Activated T-cell treated with anti-CD3 and anti-CD28 coated beads, Interleukin-2, amount 50 U/mL, for 72 hours (primary cell): ENCODE measurements at regions not wholly inside any gene's neighbourhood (a gene's known extent, or its start where the extent isn't known, plus 50 kb on each side); places are given as distances from the start of the nearest gene placed in this dataset.

Experiments
- ATAC-seq, 2 donors: fragments of 150-1000 bp; cut with Tn5 transposase; replicated peaks in 1 of 2; 2 replicates each; pipeline ENCODE4 v1.10.0; 2021; ENCODE audit warnings: moderate library complexity in 2 of 2, mild to moderate bottlenecking in 1 of 2
- DNase-seq, 2 donors: peaks; one replicate each; pipeline ENCODE4 v3.0.0; 2021 to 2022; ENCODE audit warnings: mixed read lengths in 1 of 2
- H3K27ac Mint-ChIP-seq: one replicate; pipeline ENCODE4 v1.8.0; 2022; ENCODE audit warnings: mild to moderate bottlenecking, moderate library complexity, mixed read lengths
- H3K27me3 Mint-ChIP-seq: one replicate; pipeline ENCODE4 v1.8.0; 2022; ENCODE audit warnings: low read depth, mixed read lengths
- H3K36me3 Mint-ChIP-seq, 2 donors: one replicate each; pipeline ENCODE4 v1.8.0; 2022; ENCODE audit warnings: mixed read lengths in 2 of 2, mild to moderate bottlenecking in 1 of 2; ENCODE audit not compliant: insufficient read depth in 2 of 2
- H3K4me1 Mint-ChIP-seq: one replicate; pipeline ENCODE4 v1.8.0; 2022; ENCODE audit warnings: low read depth, mixed read lengths
- H3K4me3 Mint-ChIP-seq, 2 donors: one replicate each; pipeline ENCODE4 v1.8.0; 2022; ENCODE audit warnings: mild to moderate bottlenecking in 2 of 2, mixed read lengths in 2 of 2, moderate library complexity in 2 of 2
- H3K9me3 Mint-ChIP-seq, 2 donors: one replicate each; pipeline ENCODE4 v1.8.0; 2022; ENCODE audit warnings: mixed read lengths in 2 of 2

DNA sequence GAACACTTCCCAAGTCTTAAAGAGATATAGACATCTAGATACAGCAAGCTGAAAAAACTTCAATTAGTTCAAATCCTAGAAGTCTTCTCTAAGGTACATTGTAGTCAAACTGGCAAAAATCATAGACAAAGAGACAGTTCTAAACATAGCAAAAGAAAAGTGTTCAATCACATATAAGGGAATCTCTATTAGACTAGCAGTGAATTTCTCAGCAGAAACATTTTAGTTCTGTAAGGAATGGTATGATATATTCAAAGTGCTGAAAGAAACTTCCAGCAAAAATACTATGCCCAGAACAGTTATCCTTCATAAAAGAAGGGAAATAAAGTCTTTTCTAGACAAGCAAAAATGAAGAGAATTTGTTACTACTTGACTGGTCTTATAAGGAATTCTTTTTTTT lies 186.3 kb upstream of the SYNCRIP start:
- H3K36me3 Mint-ChIP-seq, result peaks cover 2 to 8% of the 10 kb centered on the region in 2 donors
- peaks cover 5% of the 10 kb centered on the region for H3K27me3 Mint-ChIP-seq
- H3K9me3 Mint-ChIP-seq, result peaks cover 9 to 11% of the 10 kb centered on the region in 2 donors
- H3K27ac Mint-ChIP-seq, result no peak overlapping the region
- no peak for ATAC-seq
- DNase-seq, result no peak
- H3K4me3 Mint-ChIP-seq, result no peak overlapping the region
- no peaks in the 10 kb centered on the region for H3K4me1 Mint-ChIP-seq

DNA sequence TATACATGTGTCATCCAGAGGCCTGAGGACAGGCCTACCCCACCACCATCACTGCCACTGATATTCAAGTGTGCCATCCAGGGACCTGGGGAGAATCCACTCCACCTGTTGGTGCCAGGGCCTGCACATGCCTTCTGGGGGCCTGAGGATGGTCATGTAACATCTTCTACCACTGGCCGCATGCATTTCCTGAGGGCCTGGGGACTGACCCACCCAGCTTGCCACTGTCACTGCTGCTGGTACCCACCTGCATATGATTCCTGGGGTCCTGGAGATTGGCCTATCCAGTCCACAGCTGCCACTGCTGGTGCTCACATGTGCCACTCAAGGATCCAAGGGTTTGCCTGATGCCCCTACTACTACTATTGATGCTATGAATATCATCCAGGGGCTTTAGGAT lies 184.3 kb upstream of the SYNCRIP start:
- Mint-ChIP-seq H3K9me3 (peaks cover 8 to 13% of the 10 kb centered on the region in 2 donors), H3K4me3 (no peak overlapping the region)
- ATAC-seq, result no peak

GRCh38 chr6:85824329-85824728 lies 181.6 kb upstream of the SYNCRIP start:
- Mint-ChIP-seq H3K4me3 (no peak overlapping the region), H3K9me3 (peaks cover 8 to 16% of the 10 kb centered on the region in 2 donors), H3K4me1 (no peaks in the 10 kb centered on the region), H3K36me3 (peaks cover 2 to 6% of the 10 kb centered on the region in 2 donors), H3K27me3 (no peaks in the 10 kb centered on the region), H3K27ac (no peak overlapping the region)
- no peak for ATAC-seq
- no peak for DNase-seq

More for the DNA sequence above, 184.3 kb upstream of the SYNCRIP start:
- Mint-ChIP-seq H3K27ac (no peak overlapping the region), H3K36me3 (peaks cover 2 to 6% of the 10 kb centered on the region in 2 donors), H3K27me3 (no peaks in the 10 kb centered on the region), H3K4me1 (no peaks in the 10 kb centered on the region)
- no peak for DNase-seq

GRCh38 chr6:85810558-85810957 lies 167.9 kb upstream of the SYNCRIP start:
- H3K4me3 Mint-ChIP-seq, result no peak overlapping the region

DNA sequence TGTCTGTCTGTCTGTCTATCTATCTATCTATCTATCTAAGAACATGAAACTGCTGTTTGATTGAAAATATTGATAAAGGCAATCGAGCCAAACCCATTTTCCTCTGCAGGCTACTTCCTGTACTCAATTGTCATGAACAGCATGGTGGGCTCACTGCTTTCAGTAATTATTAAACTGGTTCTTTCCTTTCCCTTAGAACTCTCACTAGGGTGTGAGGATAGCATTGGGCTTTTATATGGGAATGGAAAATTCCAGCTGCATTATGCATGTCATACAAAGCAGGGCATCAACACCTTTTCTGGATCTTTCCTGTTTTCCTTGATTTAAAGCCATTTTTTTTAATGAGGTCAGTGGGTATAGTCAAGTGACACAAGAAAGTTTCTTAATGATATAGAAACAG lies 161.0 kb upstream of the SYNCRIP start:
- no peak for ATAC-seq
- Mint-ChIP-seq H3K27ac (no peak overlapping the region), H3K9me3 (peaks cover 3 to 5% of the 10 kb centered on the region in 2 donors), H3K4me3 (no peak overlapping the region), H3K4me1 (no peaks in the 10 kb centered on the region), H3K36me3 (peaks cover 2 to 3% of the 10 kb centered on the region in 2 donors), H3K27me3 (peaks cover 12% of the 10 kb centered on the region)
- no peak for DNase-seq

More at GRCh38 chr6:85810558-85810957, 167.9 kb upstream of the SYNCRIP start:
- Mint-ChIP-seq H3K4me1 (no peaks in the 10 kb centered on the region), H3K36me3 (peaks cover 2 to 5% of the 10 kb centered on the region in 2 donors), H3K27ac (no peak overlapping the region), H3K27me3 (no peaks in the 10 kb centered on the region), H3K9me3 (peaks cover 9 to 13% of the 10 kb centered on the region in 2 donors)
- ATAC-seq (no peak), DNase-seq (no peak)

DNA sequence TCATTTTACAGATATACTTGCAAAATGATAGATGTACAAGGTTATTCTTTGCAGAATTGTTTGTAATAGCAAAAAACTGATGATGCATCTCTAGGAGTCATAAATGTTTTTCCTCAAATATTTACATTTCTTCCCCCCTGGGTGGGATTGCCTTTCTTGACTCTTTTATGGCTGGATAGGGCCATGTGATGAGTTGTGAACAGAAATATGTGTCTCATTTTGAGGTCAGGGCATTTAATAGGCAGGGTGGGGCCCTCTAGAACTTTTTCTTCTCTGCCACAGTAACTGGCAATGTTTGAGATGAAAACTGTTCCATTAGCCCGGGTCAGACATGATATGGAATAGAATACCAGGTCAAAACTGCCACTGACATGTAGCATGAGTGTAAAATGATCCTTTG lies 159.5 kb upstream of the SYNCRIP start:
- DNase-seq (no peak), ATAC-seq (no peak)
- no peaks in the 10 kb centered on the region for H3K4me1 Mint-ChIP-seq
- no peak overlapping the region for H3K4me3 Mint-ChIP-seq
- peaks cover 1 to 2% of the 10 kb centered on the region in 2 donors for H3K36me3 Mint-ChIP-seq
- no peak overlapping the region for H3K27ac Mint-ChIP-seq
- peaks cover 19% of the 10 kb centered on the region for H3K27me3 Mint-ChIP-seq
- H3K9me3 Mint-ChIP-seq, result peaks cover 1 to 3% of the 10 kb centered on the region in 2 donors

GRCh38 chr6:85798931-85799652 lies 156.4 kb upstream of the SYNCRIP start:
- Mint-ChIP-seq H3K9me3 (no peaks in the 10 kb centered on the region), H3K27ac (no peak overlapping the region), H3K27me3 (peaks cover 27% of the 10 kb centered on the region), H3K36me3 (no peaks in the 10 kb centered on the region), H3K4me1 (no peaks in the 10 kb centered on the region), H3K4me3 (no peak overlapping the region)
- ATAC-seq (no peak), DNase-seq (no peak)

DNA sequence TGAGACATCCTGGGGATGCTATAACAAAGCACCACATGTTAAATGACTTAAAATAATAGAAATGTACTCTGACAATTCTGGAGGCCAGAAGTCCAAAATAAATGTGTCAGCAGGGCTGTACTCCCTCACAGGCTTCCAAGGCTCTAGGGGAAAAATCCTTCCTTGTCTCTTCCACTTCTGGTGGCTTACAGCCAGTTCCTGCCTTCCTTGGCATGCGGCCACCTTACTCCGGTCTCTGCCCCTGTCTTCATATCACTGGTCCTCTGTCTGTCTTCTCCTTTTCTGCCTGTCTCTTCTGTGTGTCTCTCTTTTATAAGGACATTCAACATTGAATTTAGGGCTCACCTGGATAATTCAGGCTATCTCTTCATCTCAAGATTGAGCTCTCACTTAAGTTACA lies 155.3 kb upstream of the SYNCRIP start:
- Mint-ChIP-seq H3K27ac (no peak overlapping the region), H3K27me3 (peaks cover 27% of the 10 kb centered on the region), H3K9me3 (no peaks in the 10 kb centered on the region), H3K4me1 (no peaks in the 10 kb centered on the region), H3K36me3 (no peaks in the 10 kb centered on the region), H3K4me3 (no peak overlapping the region)
- DNase-seq, result no peak
- no peak for ATAC-seq

- H3K27me3 Mint-ChIP-seq, result peaks cover 27% of the 10 kb centered on the region
- DNase-seq (no peak), ATAC-seq (no peak)
- H3K4me3 Mint-ChIP-seq, result no peak overlapping the region
- H3K27ac Mint-ChIP-seq, result no peak overlapping the region
- no peaks in the 10 kb centered on the region for H3K4me1 Mint-ChIP-seq
- peaks cover 0 to 2% of the 10 kb centered on the region in 2 donors for H3K9me3 Mint-ChIP-seq
- H3K36me3 Mint-ChIP-seq, result no peaks in the 10 kb centered on the region
Measured at GRCh38 chr6:85795945-85796344, 153.3 kb upstream of the SYNCRIP start.

- Mint-ChIP-seq H3K9me3 (peaks cover 4 to 6% of the 10 kb centered on the region in 2 donors), H3K27me3 (peaks cover 8% of the 10 kb centered on the region), H3K4me1 (no peaks in the 10 kb centered on the region), H3K36me3 (peaks cover 0 to 2% of the 10 kb centered on the region in 2 donors), H3K27ac (no peak overlapping the region), H3K4me3 (no peak overlapping the region)
- ATAC-seq, result no peak
- no peak for DNase-seq
Measured at GRCh38 chr6:85792254-85792653, 149.6 kb upstream of the SYNCRIP start.

GRCh38 chr6:85775883-85776282 lies 133.2 kb upstream of the SYNCRIP start:
- no peaks in the 10 kb centered on the region for H3K4me1 Mint-ChIP-seq
- peaks cover 3% of the 10 kb centered on the region for H3K27me3 Mint-ChIP-seq

GRCh38 chr6:85772641-85773040 lies 130.0 kb upstream of the SYNCRIP start:
- Mint-ChIP-seq H3K4me3 (no peak overlapping the region), H3K9me3 (peaks cover 0 to 5% of the 10 kb centered on the region in 2 donors), H3K27me3 (peaks cover 21% of the 10 kb centered on the region), H3K36me3 (peaks cover 0 to 2% of the 10 kb centered on the region in 2 donors), H3K4me1 (no peaks in the 10 kb centered on the region), H3K27ac (no peak overlapping the region)
- DNase-seq (no peak), ATAC-seq (no peak)

More at GRCh38 chr6:85775883-85776282, 133.2 kb upstream of the SYNCRIP start:
- Mint-ChIP-seq H3K9me3 (peaks cover 2 to 10% of the 10 kb centered on the region in 2 donors), H3K27ac (no peak overlapping the region), H3K36me3 (peaks cover 0 to 2% of the 10 kb centered on the region in 2 donors), H3K4me3 (no peak overlapping the region)
- DNase-seq (no peak), ATAC-seq (no peak)

- H3K27ac Mint-ChIP-seq, result no peak overlapping the region
- H3K9me3 Mint-ChIP-seq, result peaks cover 0 to under 1% of the 10 kb centered on the region in 2 donors
- DNase-seq (no peak), ATAC-seq (no peak)
- H3K36me3 Mint-ChIP-seq, result no peaks in the 10 kb centered on the region
- peaks cover 21% of the 10 kb centered on the region for H3K27me3 Mint-ChIP-seq
- H3K4me3 Mint-ChIP-seq, result no peak overlapping the region
- no peaks in the 10 kb centered on the region for H3K4me1 Mint-ChIP-seq
Measured at GRCh38 chr6:85771925-85772430, 129.3 kb upstream of the SYNCRIP start.

- no peak overlapping the region for H3K4me3 Mint-ChIP-seq
Measured at GRCh38 chr6:85771455-85771854, 128.8 kb upstream of the SYNCRIP start.

More at GRCh38 chr6:85771455-85771854, 128.8 kb upstream of the SYNCRIP start:
- Mint-ChIP-seq H3K27ac (no peak overlapping the region), H3K9me3 (no peaks in the 10 kb centered on the region), H3K4me1 (no peaks in the 10 kb centered on the region), H3K36me3 (no peaks in the 10 kb centered on the region), H3K27me3 (peaks cover 21% of the 10 kb centered on the region)
- no peak for ATAC-seq
- no peak for DNase-seq
